ENCODE measurements at regions not wholly inside any gene's neighbourhood (a gene's known extent, or its start where the extent isn't known, plus 50 kb on each side); places are given as distances from the start of the nearest gene placed in this dataset.
A peak's percentile ranks its signal among the peaks of the same experiment; 100 is the strongest.
"Not testable (repeated sequence)": the region's sequence is repeated elsewhere in the genome, so short reads cannot be mapped to it uniquely, and the experiment has no call there.

GRCh38 chr17:69684251-69684650, 269.8 kb downstream of the MAP2K6 start:
- 49 to 68% (median 64%) methylated on average over 2 of the region's 2 CpGs for WGBS, 4 donors
- no peaks in the 10 kb centered on the region for H3K9me3 ChIP-seq (replicated peaks in 1 of 3)
- DNase-seq = no peak
- H3K27ac ChIP-seq = no peak overlapping the region
- no peaks in the 10 kb centered on the region for H3K27me3 ChIP-seq
- intact Hi-C loops (cut with DNase I) = no loop called here
- TF ChIP-seq, protein P1, sequence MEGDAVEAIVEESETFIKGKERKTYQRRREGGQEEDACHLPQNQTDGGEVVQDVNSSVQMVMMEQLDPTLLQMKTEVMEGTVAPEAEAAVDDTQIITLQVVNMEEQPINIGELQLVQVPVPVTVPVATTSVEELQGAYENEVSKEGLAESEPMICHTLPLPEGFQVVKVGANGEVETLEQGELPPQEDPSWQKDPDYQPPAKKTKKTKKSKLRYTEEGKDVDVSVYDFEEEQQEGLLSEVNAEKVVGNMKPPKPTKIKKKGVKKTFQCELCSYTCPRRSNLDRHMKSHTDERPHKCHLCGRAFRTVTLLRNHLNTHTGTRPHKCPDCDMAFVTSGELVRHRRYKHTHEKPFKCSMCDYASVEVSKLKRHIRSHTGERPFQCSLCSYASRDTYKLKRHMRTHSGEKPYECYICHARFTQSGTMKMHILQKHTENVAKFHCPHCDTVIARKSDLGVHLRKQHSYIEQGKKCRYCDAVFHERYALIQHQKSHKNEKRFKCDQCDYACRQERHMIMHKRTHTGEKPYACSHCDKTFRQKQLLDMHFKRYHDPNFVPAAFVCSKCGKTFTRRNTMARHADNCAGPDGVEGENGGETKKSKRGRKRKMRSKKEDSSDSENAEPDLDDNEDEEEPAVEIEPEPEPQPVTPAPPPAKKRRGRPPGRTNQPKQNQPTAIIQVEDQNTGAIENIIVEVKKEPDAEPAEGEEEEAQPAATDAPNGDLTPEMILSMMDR (IDR thresholded peaks at IDR 0.05) = no peak
- no peak for TF ChIP-seq POLR2A (IDR thresholded peaks at IDR 0.05)
- no peaks in the 10 kb centered on the region for H3K4me1 ChIP-seq (replicated peaks in 1 of 2)
- no peaks in the 10 kb centered on the region for H3K36me3 ChIP-seq (replicated peaks in 1 of 2)
- no peak overlapping the region for H3K4me3 ChIP-seq

DNA sequence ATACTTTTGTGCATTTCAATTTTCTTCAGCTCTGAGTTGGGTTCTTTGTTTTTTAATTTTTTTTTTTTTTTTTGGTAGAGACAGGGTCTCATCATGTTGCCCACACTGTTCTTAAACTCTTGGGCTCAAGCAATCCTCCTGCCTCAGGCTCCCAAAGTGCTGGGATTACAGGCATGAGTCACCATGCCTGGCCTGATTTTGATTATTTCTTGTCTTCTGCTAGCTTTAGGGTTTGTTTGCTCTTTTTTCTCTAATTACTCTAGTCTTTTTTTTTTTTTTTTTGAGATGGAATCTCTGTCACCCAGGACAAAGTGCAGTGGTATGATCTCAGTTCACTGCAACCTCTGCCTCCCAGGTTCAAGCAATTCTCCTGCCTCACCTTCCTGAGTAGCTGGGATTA, 270.7 kb downstream of the MAP2K6 start:
- H3K27me3 ChIP-seq; H3K4me1 ChIP-seq (replicated peaks in 1 of 2); intact Hi-C loops (cut with DNase I); DNase-seq; H3K9me3 ChIP-seq (replicated peaks in 1 of 3); H3K36me3 ChIP-seq (replicated peaks in 1 of 2); H3K4me3 ChIP-seq; H3K27ac ChIP-seq: not testable (repeated sequence)

GRCh38 chr17:69690531-69690930, 276.0 kb downstream of the MAP2K6 start:
- intact Hi-C loops (cut with DNase I) = no loop called here
- no peaks in the 10 kb centered on the region for H3K4me1 ChIP-seq (replicated peaks in 1 of 2)
- H3K9me3 ChIP-seq (replicated peaks in 1 of 3) = no peaks in the 10 kb centered on the region
- no peak for TF ChIP-seq POLR2A (IDR thresholded peaks at IDR 0.05)
- TF ChIP-seq, protein P1 (IDR thresholded peaks at IDR 0.05) = no peak
- H3K27ac ChIP-seq = no peak overlapping the region
- 88 to 95% (median 93%) methylated on average over 1 of the region's 1 CpG for WGBS, 4 donors
- H3K36me3 ChIP-seq (replicated peaks in 1 of 2) = no peaks in the 10 kb centered on the region
- DNase-seq = no peak
- H3K4me3 ChIP-seq = no peak overlapping the region
- no peaks in the 10 kb centered on the region for H3K27me3 ChIP-seq

GRCh38 chr17:69692171-69692570, 277.7 kb downstream of the MAP2K6 start:
- intact Hi-C loops (cut with DNase I) = no loop called here
- TF ChIP-seq, protein P1 (IDR thresholded peaks at IDR 0.05) = no peak
- TF ChIP-seq POLR2A (IDR thresholded peaks at IDR 0.05) = no peak
- Histone ChIP-seq H3K9me3 (replicated peaks in 1 of 3) (no peaks in the 10 kb centered on the region), H3K36me3 (replicated peaks in 1 of 2) (no peaks in the 10 kb centered on the region), H3K4me1 (replicated peaks in 1 of 2) (no peaks in the 10 kb centered on the region), H3K27ac (no peak overlapping the region), H3K4me3 (no peak overlapping the region), H3K27me3 (no peaks in the 10 kb centered on the region)
- no peak for DNase-seq

- Histone ChIP-seq H3K9me3 (replicated peaks in 1 of 3) (no peaks in the 10 kb centered on the region), H3K4me3 (no peak overlapping the region), H3K27ac (no peak overlapping the region), H3K36me3 (replicated peaks in 1 of 2) (no peaks in the 10 kb centered on the region), H3K4me1 (replicated peaks in 1 of 2) (no peaks in the 10 kb centered on the region), H3K27me3 (no peaks in the 10 kb centered on the region)
- TF ChIP-seq, protein P1 (IDR thresholded peaks at IDR 0.05) = no peak
- TF ChIP-seq POLR2A (IDR thresholded peaks at IDR 0.05) = no peak
- 49 to 64% (median 56%) methylated on average over 7 of the region's 7 CpGs for WGBS, 4 donors
- DNase-seq = peak; percentile 29 to 83 (median 69)
- intact Hi-C loops (cut with DNase I) = no loop called here
These were observed 281.1 kb downstream of the MAP2K6 start for GRCh38 chr17:69695646-69696045.

Measured in adrenal gland (tissue), 9 donors.